HG03064 (cell line): ENCODE measurements at regions not wholly inside any gene's neighbourhood (a gene's known extent, or its start where the extent isn't known, plus 50 kb on each side); places are given as distances from the start of the nearest gene placed in this dataset.

Experiments
- ATAC-seq: cut with Tn5 transposase; IDR thresholded peaks from one replicate; pipeline ENCODE4 v1.9.1; 2021; ENCODE audit warnings: low read depth; ENCODE audit not compliant: unreplicated experiment

DNA sequence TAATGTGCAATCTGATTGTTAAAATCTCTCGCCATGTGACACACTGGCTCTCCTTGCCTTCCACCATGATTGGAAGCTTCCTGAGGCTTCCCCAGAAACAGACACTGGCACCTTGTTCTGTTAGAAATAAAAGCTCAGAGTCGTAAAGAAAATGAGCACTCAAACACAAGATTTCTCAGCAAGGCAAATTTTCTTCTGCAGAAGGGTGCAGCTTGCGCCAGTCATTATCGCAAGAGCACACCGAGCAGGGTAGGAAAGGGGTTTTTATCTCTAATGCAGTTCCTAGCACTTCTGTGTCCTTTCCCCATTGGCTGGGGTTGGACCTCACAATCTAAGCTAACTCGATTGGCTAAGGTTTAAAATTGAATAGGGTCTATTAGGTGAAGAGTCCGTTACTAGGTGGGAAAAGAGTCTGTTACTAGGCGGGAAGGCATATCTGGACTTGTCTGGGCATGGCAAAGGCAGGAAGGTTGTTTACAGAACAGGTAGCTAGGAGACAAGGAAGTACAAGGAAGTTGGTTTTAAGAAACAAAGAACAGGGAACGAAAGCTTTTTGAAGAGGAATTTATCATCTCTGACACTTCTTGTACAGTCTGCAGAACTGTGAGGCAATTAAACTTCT, 62.6 kb upstream of the BICD1 start:
- ATAC-seq: no peak

DNA sequence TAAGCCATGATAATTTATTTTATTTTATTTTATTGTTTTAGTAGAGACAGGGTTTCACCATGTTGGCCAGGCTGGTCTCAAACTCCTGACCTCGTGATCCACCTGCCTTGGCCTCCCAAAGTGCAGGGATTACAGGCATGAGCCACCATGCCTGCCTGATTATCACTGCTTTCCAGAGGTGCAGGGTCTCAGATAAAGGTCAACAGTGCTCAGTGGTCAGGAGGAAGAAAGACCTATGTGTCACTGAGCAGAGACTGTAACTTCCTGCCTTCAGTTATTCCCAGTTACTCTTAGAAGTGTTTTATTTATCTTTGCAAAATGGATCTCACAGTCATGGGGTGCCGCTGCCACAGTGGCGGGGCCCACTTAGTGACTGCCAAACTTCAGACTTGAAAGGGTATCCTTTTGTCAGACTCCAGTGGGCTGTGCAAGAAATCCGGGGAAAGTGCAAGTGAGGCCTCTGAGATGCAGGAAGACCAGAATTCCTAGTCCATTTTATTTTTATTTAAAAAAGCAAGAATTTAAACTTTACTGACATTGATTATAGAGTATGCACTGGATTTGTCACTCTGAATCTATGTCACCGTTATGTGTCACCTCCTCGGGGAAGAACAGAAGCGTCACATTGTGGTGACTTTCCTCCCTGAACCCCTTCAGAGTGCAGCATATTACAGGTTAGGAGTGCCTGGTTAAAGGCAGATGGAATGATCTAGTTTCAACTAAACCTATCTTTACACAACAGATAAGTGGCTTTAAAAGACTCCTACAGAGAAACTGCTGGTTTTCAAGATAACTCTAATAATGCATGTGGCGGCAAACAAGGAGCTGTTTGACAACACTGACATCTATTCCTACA, 59.1 kb upstream of the BICD1 start:
- ATAC-seq: no peak

DNA sequence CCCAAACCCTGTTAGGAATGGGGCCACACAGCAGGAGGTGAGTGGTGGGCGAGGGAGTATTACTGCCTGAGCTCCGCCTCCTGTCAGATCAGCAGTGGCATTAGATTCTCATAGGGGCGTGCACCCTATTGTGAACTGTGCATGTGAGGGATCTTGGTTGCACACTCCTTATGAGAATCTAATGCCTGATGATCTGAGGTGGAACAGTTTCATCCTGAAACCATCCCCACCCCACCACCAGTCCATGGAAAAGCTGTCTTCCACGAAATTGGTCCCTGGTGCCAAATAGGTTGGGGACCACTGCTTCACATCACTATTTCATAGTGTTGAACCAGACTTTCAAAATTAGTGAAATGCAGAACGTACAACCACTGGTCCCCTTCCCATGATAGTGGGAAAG, 57.9 kb upstream of the BICD1 start:
- ATAC-seq: no peak

DNA sequence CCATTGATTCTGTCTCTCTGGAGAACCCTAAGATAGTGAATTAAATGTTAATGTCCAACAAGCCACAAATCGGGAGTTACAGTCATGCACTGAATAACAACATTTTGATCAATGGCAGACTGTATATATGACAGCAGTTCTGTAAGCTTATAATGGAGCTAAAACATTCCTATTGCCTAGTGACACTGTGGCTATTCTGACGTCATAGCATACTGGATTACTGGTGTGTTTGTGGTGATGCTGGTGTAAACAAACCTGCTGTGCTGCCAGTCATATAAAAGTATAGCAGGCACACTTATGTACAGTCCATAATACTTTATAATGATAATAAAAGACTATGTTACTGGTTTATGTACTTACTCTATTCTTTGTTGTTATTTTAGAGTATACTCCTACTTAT, 56.7 kb upstream of the BICD1 start:
- no peak for ATAC-seq

DNA sequence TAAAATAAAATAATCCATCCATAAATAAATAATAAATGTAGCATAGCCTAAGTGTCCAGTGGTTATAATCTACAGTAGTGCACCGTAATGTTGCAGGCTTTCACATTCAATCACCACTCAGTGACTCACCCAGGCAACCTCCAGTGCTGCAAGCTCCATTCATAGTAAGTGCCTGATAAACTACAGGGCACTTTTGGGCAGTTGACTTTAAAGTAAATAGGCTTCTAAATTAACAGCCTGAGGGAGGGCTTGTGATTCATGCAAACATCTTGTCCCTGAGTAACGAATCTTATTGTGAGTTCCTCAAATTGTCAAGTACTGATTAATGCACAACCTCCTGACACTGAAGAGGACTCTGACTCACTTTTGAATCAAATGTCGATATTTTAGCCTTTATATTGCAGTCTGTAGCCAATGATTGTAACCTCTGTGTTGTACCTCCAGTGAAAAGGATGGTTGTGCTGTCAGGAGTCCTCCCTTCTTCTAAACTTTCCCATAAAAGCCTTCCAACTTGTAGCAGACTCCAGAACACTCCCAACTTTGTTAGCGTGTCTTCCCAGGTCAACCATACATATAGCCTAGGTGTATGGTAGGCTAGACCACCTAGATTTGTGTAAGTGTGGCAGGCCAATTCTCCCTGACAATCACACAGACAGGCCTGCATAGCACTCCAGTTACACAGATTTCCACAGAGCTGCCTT, 55.0 kb upstream of the BICD1 start:
- ATAC-seq: no peak

DNA sequence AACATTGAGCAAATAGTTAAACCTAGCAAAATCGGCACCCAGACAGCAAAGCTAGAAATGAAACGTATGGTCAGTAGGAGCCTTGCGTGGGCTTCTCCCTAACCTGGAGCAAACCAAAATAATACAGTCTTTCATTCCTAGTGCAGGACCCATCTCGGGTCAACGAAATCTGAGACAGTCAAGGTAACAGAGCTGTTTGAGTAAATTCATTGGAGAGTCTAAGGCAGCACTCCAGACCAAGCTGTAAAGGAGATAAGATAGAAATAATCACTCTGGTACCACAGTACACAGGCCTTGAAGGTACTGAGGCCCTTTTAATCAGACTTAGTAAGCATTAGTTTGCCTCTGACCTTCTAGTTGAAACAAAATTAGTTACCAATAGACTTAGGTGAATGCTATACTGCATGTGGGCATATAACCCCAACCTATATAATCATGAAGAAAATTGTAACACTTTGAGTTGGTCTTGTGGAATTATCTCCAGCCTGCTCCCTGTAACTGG, 54.4 kb upstream of the BICD1 start:
- no peak for ATAC-seq

GRCh38 chr12:32053881-32054624, 52.6 kb upstream of the BICD1 start:
- ATAC-seq: no peak
